Muscle of leg (tissue), 3 donors: ENCODE measurements at regions not wholly inside any gene's neighbourhood (a gene's known extent, or its start where the extent isn't known, plus 50 kb on each side); places are given as distances from the start of the nearest gene placed in this dataset.
A peak's percentile ranks its signal among the peaks of the same experiment; 100 is the strongest.
"Not testable (repeated sequence)": the region's sequence is repeated elsewhere in the genome, so short reads cannot be mapped to it uniquely, and the experiment has no call there.

Source experiments
- DNase-seq: peaks from one replicate; pipeline ENCODE4 v3.0.0; 2013
- H3K27ac ChIP-seq: one replicate; pipeline ENCODE4 v1.5.1; 2013; ENCODE audit warnings: mild to moderate bottlenecking, low read length, control low read depth
- H3K27me3 ChIP-seq: one replicate; pipeline ENCODE4 v1.6.1; 2013; ENCODE audit warnings: low read length; ENCODE audit not compliant: control insufficient read depth, insufficient read depth
- H3K36me3 ChIP-seq: one replicate; pipeline ENCODE4 v1.6.1; 2013; ENCODE audit warnings: low read length; ENCODE audit not compliant: control insufficient read depth, insufficient read depth
- H3K4me1 ChIP-seq: one replicate; pipeline ENCODE4 v1.6.1; 2013; ENCODE audit warnings: low read length; ENCODE audit not compliant: control insufficient read depth, insufficient read depth
- H3K4me3 ChIP-seq: one replicate; pipeline ENCODE4 v1.5.1; 2013; ENCODE audit warnings: low read length, control low read depth
- H3K9me3 ChIP-seq: replicated peaks from 2 replicates; pipeline ENCODE4 v1.6.1; 2013; ENCODE audit warnings: low read depth, low read length; ENCODE audit not compliant: control insufficient read depth
- WGBS: methylation state at CpG from one replicate; pipeline ENCODE4 v1.1.5; 2013; ENCODE audit warnings: missing lambda C conversion rate; ENCODE audit not compliant: insufficient coverage; 5-methylcytosine and 5-hydroxymethylcytosine counted together

GRCh38 chr20:24418731-24419130 lies 50.7 kb upstream of the SYNDIG1 start:
- no peaks in the 10 kb centered on the region for H3K36me3 ChIP-seq
- no peaks in the 10 kb centered on the region for H3K4me1 ChIP-seq
- H3K4me3 ChIP-seq = no peak overlapping the region
- WGBS = no CpG with 5 or more reads among the region's 2 CpGs
- peaks cover 5% of the 10 kb centered on the region for H3K9me3 ChIP-seq
- H3K27ac ChIP-seq = no peak overlapping the region
- H3K27me3 ChIP-seq = no peaks in the 10 kb centered on the region
- no peak for DNase-seq

- 79% methylated on average over 9 of the region's 11 CpGs for WGBS
- H3K4me3 ChIP-seq = no peak overlapping the region
- no peaks in the 10 kb centered on the region for H3K4me1 ChIP-seq
- no peak for DNase-seq
- peaks cover 5% of the 10 kb centered on the region for H3K9me3 ChIP-seq
- no peak overlapping the region for H3K27ac ChIP-seq
- no peaks in the 10 kb centered on the region for H3K27me3 ChIP-seq
- H3K36me3 ChIP-seq = no peaks in the 10 kb centered on the region
Observed at GRCh38 chr20:24417485-24417884, 51.9 kb upstream of the SYNDIG1 start.

DNA sequence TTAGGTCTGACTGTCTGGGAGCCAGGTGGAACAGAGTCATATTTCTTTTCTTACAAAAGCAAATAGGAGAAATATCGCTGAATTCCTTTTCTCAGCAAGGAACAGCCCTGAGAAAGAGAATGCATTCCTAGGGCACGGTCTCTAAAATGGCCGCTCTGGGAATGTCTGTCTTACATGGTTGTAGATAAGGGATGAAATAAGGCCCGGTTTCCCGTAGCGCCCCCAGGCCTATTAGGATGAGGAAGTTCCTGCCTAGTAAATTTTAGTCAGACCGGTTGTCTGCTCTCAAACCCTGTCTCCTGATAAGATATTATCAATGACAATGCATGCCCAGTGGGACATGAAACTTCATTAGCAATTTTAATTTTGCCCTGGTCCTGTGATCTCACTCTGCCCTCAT lies 54.0 kb upstream of the SYNDIG1 start:
- H3K9me3 ChIP-seq, H3K36me3 ChIP-seq, H3K4me1 ChIP-seq, H3K4me3 ChIP-seq, DNase-seq, H3K27ac ChIP-seq, H3K27me3 ChIP-seq: not testable (repeated sequence)
- 94% methylated on average over 2 of the region's 7 CpGs for WGBS

DNA sequence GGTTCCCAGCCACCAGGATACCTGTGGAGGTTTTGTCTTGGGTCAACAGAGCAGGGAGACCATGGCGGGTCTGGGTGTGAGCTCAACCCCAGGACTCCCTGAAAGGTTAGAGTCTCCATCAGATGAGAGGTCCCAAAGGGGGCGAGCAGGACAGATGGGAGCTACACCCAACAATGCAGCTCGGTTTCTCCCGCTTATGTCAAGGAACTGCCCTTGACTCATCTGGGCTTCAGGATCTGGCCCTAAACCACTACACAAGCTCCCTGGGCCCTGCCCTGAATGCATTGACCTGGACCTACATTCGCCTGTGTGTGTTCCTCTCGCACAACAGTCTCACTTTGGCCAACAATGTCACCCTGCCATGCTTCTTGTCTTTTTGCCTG lies 57.6 kb upstream of the SYNDIG1 start:
- WGBS = 92% methylated on average over 6 of the region's 6 CpGs
- DNase-seq = no peak
- no peak overlapping the region for H3K27ac ChIP-seq
- H3K27me3 ChIP-seq = peaks cover 4% of the 10 kb centered on the region
- H3K4me1 ChIP-seq = no peaks in the 10 kb centered on the region
- no peaks in the 10 kb centered on the region for H3K36me3 ChIP-seq
- peaks cover 5% of the 10 kb centered on the region for H3K9me3 ChIP-seq
- H3K4me3 ChIP-seq = no peak overlapping the region

- Histone ChIP-seq H3K27ac (no peak overlapping the region), H3K4me1 (no peaks in the 10 kb centered on the region), H3K9me3 (peaks cover 3% of the 10 kb centered on the region), H3K27me3 (peaks cover 4% of the 10 kb centered on the region), H3K36me3 (no peaks in the 10 kb centered on the region), H3K4me3 (no peak overlapping the region)
- DNase-seq = peak; percentile 33
- WGBS = 77% methylated on average over 14 of the region's 17 CpGs
Observed at GRCh38 chr20:24411003-24411833, 58.2 kb upstream of the SYNDIG1 start.

- H3K36me3 ChIP-seq = no peaks in the 10 kb centered on the region
- no CpG with 5 or more reads among the region's 1 CpG for WGBS
- no peak overlapping the region for H3K27ac ChIP-seq
- no peak overlapping the region for H3K4me3 ChIP-seq
- H3K27me3 ChIP-seq = peaks cover 2% of the 10 kb centered on the region
- no peaks in the 10 kb centered on the region for H3K4me1 ChIP-seq
- no peak for DNase-seq
- no peaks in the 10 kb centered on the region for H3K9me3 ChIP-seq
Observed at GRCh38 chr20:24407151-24407550, 62.3 kb upstream of the SYNDIG1 start.

GRCh38 chr20:24406750-24407149 lies 62.7 kb upstream of the SYNDIG1 start:
- WGBS = 60% methylated on average over 2 of the region's 4 CpGs
- Histone ChIP-seq H3K36me3 (no peaks in the 10 kb centered on the region), H3K27me3 (no peaks in the 10 kb centered on the region), H3K27ac (no peak overlapping the region), H3K4me1 (no peaks in the 10 kb centered on the region), H3K9me3 (no peaks in the 10 kb centered on the region), H3K4me3 (no peak overlapping the region)
- DNase-seq = no peak

DNA sequence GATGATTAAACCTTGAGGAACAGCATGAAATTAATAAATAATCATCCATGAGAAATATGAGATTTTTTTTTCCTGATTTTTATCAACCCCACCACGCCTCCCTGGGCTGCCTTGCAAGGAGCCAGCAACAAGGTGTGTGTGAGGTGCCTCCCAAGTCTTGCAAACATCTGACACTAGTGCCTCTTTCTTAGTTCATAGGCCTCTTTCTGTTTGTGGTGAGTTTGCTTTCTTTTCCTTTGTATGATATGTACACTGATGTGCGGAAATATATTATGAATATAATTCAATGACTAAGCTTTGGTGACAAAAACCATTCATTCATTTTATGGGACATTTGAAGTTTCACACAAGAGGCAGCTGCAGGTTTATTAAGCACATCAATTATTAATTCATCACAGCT lies 63.2 kb upstream of the SYNDIG1 start:
- Histone ChIP-seq H3K27me3 (no peaks in the 10 kb centered on the region), H3K4me1 (no peaks in the 10 kb centered on the region), H3K4me3 (no peak overlapping the region), H3K9me3 (no peaks in the 10 kb centered on the region), H3K36me3 (no peaks in the 10 kb centered on the region), H3K27ac (no peak overlapping the region)
- no peak for DNase-seq
- WGBS = no CpG with 5 or more reads among the region's 2 CpGs

DNA sequence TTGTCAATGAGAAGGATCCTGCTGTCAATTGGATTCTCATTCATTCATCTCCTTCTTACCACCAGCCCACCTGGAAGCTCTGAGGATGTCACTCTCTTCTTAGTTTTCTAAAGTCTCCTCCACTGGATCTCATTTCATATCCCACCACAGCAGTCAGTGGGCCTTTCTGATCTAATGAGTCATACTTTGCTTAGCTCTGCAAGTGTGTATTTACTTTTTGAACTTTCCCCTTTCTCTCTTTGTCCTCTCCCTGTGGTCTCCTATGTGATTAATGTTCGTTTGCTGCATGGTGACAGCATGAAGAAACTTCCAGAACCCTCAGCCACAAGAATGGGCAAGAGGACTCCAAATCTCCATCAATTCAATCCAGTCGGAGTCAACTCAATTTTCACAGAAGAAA lies 63.6 kb upstream of the SYNDIG1 start:
- Histone ChIP-seq H3K9me3 (no peaks in the 10 kb centered on the region), H3K36me3 (no peaks in the 10 kb centered on the region), H3K4me3 (no peak overlapping the region), H3K27ac (no peak overlapping the region), H3K4me1 (no peaks in the 10 kb centered on the region), H3K27me3 (no peaks in the 10 kb centered on the region)
- DNase-seq = no peak
- no CpG with 5 or more reads among the region's 2 CpGs for WGBS

GRCh38 chr20:24403406-24403805 lies 66.0 kb upstream of the SYNDIG1 start:
- no peaks in the 10 kb centered on the region for H3K4me1 ChIP-seq
- no peaks in the 10 kb centered on the region for H3K27me3 ChIP-seq
- no peak overlapping the region for H3K27ac ChIP-seq
- no peaks in the 10 kb centered on the region for H3K9me3 ChIP-seq
- no peak overlapping the region for H3K4me3 ChIP-seq
- no CpG with 5 or more reads among the region's 1 CpG for WGBS
- DNase-seq = peak; percentile 44
- H3K36me3 ChIP-seq = no peaks in the 10 kb centered on the region

DNA sequence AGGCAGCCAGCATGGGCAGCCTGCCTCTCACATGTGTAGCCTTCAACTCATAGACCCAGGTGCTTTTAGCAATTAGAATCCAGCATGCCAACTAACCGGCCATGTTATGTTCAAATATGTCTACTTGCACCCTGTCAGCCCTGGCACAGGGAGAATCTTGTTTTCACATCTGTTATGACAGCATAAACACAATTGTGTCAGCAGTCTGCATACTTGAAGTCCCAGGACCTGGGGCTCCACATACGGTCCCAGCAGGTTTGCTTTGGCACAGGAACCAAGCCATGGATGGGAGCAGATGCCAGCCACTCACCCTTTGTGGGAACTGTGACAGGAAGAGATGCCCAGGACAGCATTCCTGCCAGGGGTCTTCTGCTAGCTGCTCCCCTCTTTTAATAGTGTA lies 67.2 kb upstream of the SYNDIG1 start:
- Histone ChIP-seq H3K27me3 (no peaks in the 10 kb centered on the region), H3K36me3 (no peaks in the 10 kb centered on the region), H3K27ac (no peak overlapping the region), H3K9me3 (no peaks in the 10 kb centered on the region), H3K4me3 (no peak overlapping the region), H3K4me1 (no peaks in the 10 kb centered on the region)
- 76% methylated on average over 2 of the region's 2 CpGs for WGBS
- no peak for DNase-seq
